ENCODE measurements at regions not wholly inside any gene's neighbourhood (a gene's known extent, or its start where the extent isn't known, plus 50 kb on each side); places are given as distances from the start of the nearest gene placed in this dataset.

GRCh38 chr13:59205501-59205900 lies 958.2 kb downstream of the DIAPH3 start:
- Histone ChIP-seq H3K9ac (ENCODE audit: low read length) (no peak overlapping the region), H3K4me1 (ENCODE audit: insufficient read depth, low read length) (no peaks in the 10 kb centered on the region), H3K4me3 (ENCODE audit: low read depth in 1 of 2, low read length in 2 of 2) (no peak overlapping the region), H3K9me3 (ENCODE audit: low read length) (no peaks in the 10 kb centered on the region), H3K36me3 (ENCODE audit: insufficient read depth, low read length) (no peaks in the 10 kb centered on the region), H3K27ac (ENCODE audit: low read depth, low read length) (no peak overlapping the region), H3K27me3 (ENCODE audit: control insufficient read depth in 1 of 2, insufficient read depth in 2 of 2, low read length in 2 of 2) (no peaks in the 10 kb centered on the region)

- H3K27me3 ChIP-seq (ENCODE audit: control insufficient read depth in 1 of 2, insufficient read depth in 2 of 2, low read length in 2 of 2), result no peaks in the 10 kb centered on the region
- H3K27ac ChIP-seq (ENCODE audit: low read depth, low read length), result no peak overlapping the region
Observed at GRCh38 chr13:59208405-59209195, 955.1 kb downstream of the DIAPH3 start.

GRCh38 chr13:59210543-59210942 lies 953.2 kb downstream of the DIAPH3 start:
- Histone ChIP-seq H3K36me3 (ENCODE audit: insufficient read depth, low read length) (no peaks in the 10 kb centered on the region), H3K9ac (ENCODE audit: low read length) (no peak overlapping the region), H3K9me3 (ENCODE audit: low read length) (no peaks in the 10 kb centered on the region), H3K27me3 (ENCODE audit: control insufficient read depth in 1 of 2, insufficient read depth in 2 of 2, low read length in 2 of 2) (no peaks in the 10 kb centered on the region), H3K4me1 (ENCODE audit: insufficient read depth, low read length) (no peaks in the 10 kb centered on the region), H3K27ac (ENCODE audit: low read depth, low read length) (no peak overlapping the region), H3K4me3 (ENCODE audit: low read depth in 1 of 2, low read length in 2 of 2) (no peak overlapping the region)

More at GRCh38 chr13:59208405-59209195, 955.1 kb downstream of the DIAPH3 start:
- no peaks in the 10 kb centered on the region for H3K36me3 ChIP-seq (ENCODE audit: insufficient read depth, low read length)
- no peak overlapping the region for H3K9ac ChIP-seq (ENCODE audit: low read length)
- H3K9me3 ChIP-seq (ENCODE audit: low read length), result no peaks in the 10 kb centered on the region
- H3K4me3 ChIP-seq (ENCODE audit: low read depth in 1 of 2, low read length in 2 of 2), result no peak overlapping the region
- H3K4me1 ChIP-seq (ENCODE audit: insufficient read depth, low read length), result no peaks in the 10 kb centered on the region

- no peak overlapping the region for H3K9ac ChIP-seq (ENCODE audit: low read length)
Observed at GRCh38 chr13:59211606-59212005, 952.1 kb downstream of the DIAPH3 start.

GRCh38 chr13:59229401-59229800 lies 934.3 kb downstream of the DIAPH3 start:
- H3K27me3 ChIP-seq (ENCODE audit: control insufficient read depth in 1 of 2, insufficient read depth in 2 of 2, low read length in 2 of 2), result no peaks in the 10 kb centered on the region
- H3K4me3 ChIP-seq (ENCODE audit: low read depth in 1 of 2, low read length in 2 of 2), result no peak overlapping the region
- no peaks in the 10 kb centered on the region for H3K4me1 ChIP-seq (ENCODE audit: insufficient read depth, low read length)
- H3K9ac ChIP-seq (ENCODE audit: low read length), result no peak overlapping the region
- H3K27ac ChIP-seq (ENCODE audit: low read depth, low read length), result no peak overlapping the region
- H3K36me3 ChIP-seq (ENCODE audit: insufficient read depth, low read length), result no peaks in the 10 kb centered on the region
- H3K9me3 ChIP-seq (ENCODE audit: low read length), result no peaks in the 10 kb centered on the region

More at GRCh38 chr13:59211606-59212005, 952.1 kb downstream of the DIAPH3 start:
- Histone ChIP-seq H3K27me3 (ENCODE audit: control insufficient read depth in 1 of 2, insufficient read depth in 2 of 2, low read length in 2 of 2) (no peaks in the 10 kb centered on the region), H3K4me3 (ENCODE audit: low read depth in 1 of 2, low read length in 2 of 2) (no peak overlapping the region), H3K4me1 (ENCODE audit: insufficient read depth, low read length) (no peaks in the 10 kb centered on the region), H3K27ac (ENCODE audit: low read depth, low read length) (no peak overlapping the region), H3K36me3 (ENCODE audit: insufficient read depth, low read length) (no peaks in the 10 kb centered on the region), H3K9me3 (ENCODE audit: low read length) (no peaks in the 10 kb centered on the region)

GRCh38 chr13:59229861-59230260 lies 933.9 kb downstream of the DIAPH3 start:
- Histone ChIP-seq H3K9ac (ENCODE audit: low read length) (no peak overlapping the region), H3K36me3 (ENCODE audit: insufficient read depth, low read length) (no peaks in the 10 kb centered on the region), H3K4me1 (ENCODE audit: insufficient read depth, low read length) (no peaks in the 10 kb centered on the region), H3K27me3 (ENCODE audit: control insufficient read depth in 1 of 2, insufficient read depth in 2 of 2, low read length in 2 of 2) (no peaks in the 10 kb centered on the region), H3K27ac (ENCODE audit: low read depth, low read length) (no peak overlapping the region), H3K4me3 (ENCODE audit: low read depth in 1 of 2, low read length in 2 of 2) (no peak overlapping the region), H3K9me3 (ENCODE audit: low read length) (no peaks in the 10 kb centered on the region)

- no peak overlapping the region for H3K4me3 ChIP-seq (ENCODE audit: low read depth in 1 of 2, low read length in 2 of 2)
- H3K9me3 ChIP-seq (ENCODE audit: low read length), result no peaks in the 10 kb centered on the region
- H3K4me1 ChIP-seq (ENCODE audit: insufficient read depth, low read length), result no peaks in the 10 kb centered on the region
- H3K27me3 ChIP-seq (ENCODE audit: control insufficient read depth in 1 of 2, insufficient read depth in 2 of 2, low read length in 2 of 2), result no peaks in the 10 kb centered on the region
- no peak overlapping the region for H3K9ac ChIP-seq (ENCODE audit: low read length)
- H3K27ac ChIP-seq (ENCODE audit: low read depth, low read length), result no peak overlapping the region
- no peaks in the 10 kb centered on the region for H3K36me3 ChIP-seq (ENCODE audit: insufficient read depth, low read length)
Observed at GRCh38 chr13:59230484-59231264, 933.1 kb downstream of the DIAPH3 start.

- no peaks in the 10 kb centered on the region for H3K9me3 ChIP-seq (ENCODE audit: low read length)
- no peak overlapping the region for H3K9ac ChIP-seq (ENCODE audit: low read length)
- H3K4me3 ChIP-seq (ENCODE audit: low read depth in 1 of 2, low read length in 2 of 2), result no peak overlapping the region
- H3K27me3 ChIP-seq (ENCODE audit: control insufficient read depth in 1 of 2, insufficient read depth in 2 of 2, low read length in 2 of 2), result no peaks in the 10 kb centered on the region
- H3K36me3 ChIP-seq (ENCODE audit: insufficient read depth, low read length), result no peaks in the 10 kb centered on the region
- H3K4me1 ChIP-seq (ENCODE audit: insufficient read depth, low read length), result no peaks in the 10 kb centered on the region
- H3K27ac ChIP-seq (ENCODE audit: low read depth, low read length), result no peak overlapping the region
Observed at GRCh38 chr13:59236309-59236919, 927.3 kb downstream of the DIAPH3 start.

- Histone ChIP-seq H3K4me3 (ENCODE audit: low read depth in 1 of 2, low read length in 2 of 2) (no peak overlapping the region), H3K27ac (ENCODE audit: low read depth, low read length) (no peak overlapping the region), H3K9ac (ENCODE audit: low read length) (no peak overlapping the region), H3K4me1 (ENCODE audit: insufficient read depth, low read length) (no peaks in the 10 kb centered on the region), H3K9me3 (ENCODE audit: low read length) (no peaks in the 10 kb centered on the region), H3K36me3 (ENCODE audit: insufficient read depth, low read length) (no peaks in the 10 kb centered on the region), H3K27me3 (ENCODE audit: control insufficient read depth in 1 of 2, insufficient read depth in 2 of 2, low read length in 2 of 2) (no peaks in the 10 kb centered on the region)
Observed at GRCh38 chr13:59236944-59237343, 926.8 kb downstream of the DIAPH3 start.

- no peaks in the 10 kb centered on the region for H3K36me3 ChIP-seq (ENCODE audit: insufficient read depth, low read length)
- no peaks in the 10 kb centered on the region for H3K9me3 ChIP-seq (ENCODE audit: low read length)
- no peaks in the 10 kb centered on the region for H3K27me3 ChIP-seq (ENCODE audit: control insufficient read depth in 1 of 2, insufficient read depth in 2 of 2, low read length in 2 of 2)
- no peak overlapping the region for H3K4me3 ChIP-seq (ENCODE audit: low read depth in 1 of 2, low read length in 2 of 2)
- H3K27ac ChIP-seq (ENCODE audit: low read depth, low read length), result no peak overlapping the region
- H3K4me1 ChIP-seq (ENCODE audit: insufficient read depth, low read length), result no peaks in the 10 kb centered on the region
- H3K9ac ChIP-seq (ENCODE audit: low read length), result no peak overlapping the region
Observed at GRCh38 chr13:59247171-59247570, 916.6 kb downstream of the DIAPH3 start.

GRCh38 chr13:59250336-59251189 lies 913.2 kb downstream of the DIAPH3 start:
- Histone ChIP-seq H3K9ac (ENCODE audit: low read length) (no peak overlapping the region), H3K9me3 (ENCODE audit: low read length) (no peaks in the 10 kb centered on the region), H3K4me3 (ENCODE audit: low read depth in 1 of 2, low read length in 2 of 2) (no peak overlapping the region), H3K27me3 (ENCODE audit: control insufficient read depth in 1 of 2, insufficient read depth in 2 of 2, low read length in 2 of 2) (no peaks in the 10 kb centered on the region), H3K36me3 (ENCODE audit: insufficient read depth, low read length) (no peaks in the 10 kb centered on the region), H3K27ac (ENCODE audit: low read depth, low read length) (no peak overlapping the region), H3K4me1 (ENCODE audit: insufficient read depth, low read length) (no peaks in the 10 kb centered on the region)
